NCI-H345 (cell line): ENCODE measurements at regions not wholly inside any gene's neighbourhood (a gene's known extent, or its start where the extent isn't known, plus 50 kb on each side); places are given as distances from the start of the nearest gene placed in this dataset.

Source experiments
- DNase-seq: peaks from one replicate; lab custom pipeline; 2025; lab: John Stamatoyannopoulos, UW

- DNase-seq: no peak
Measured at GRCh38 chr3:148026009-148026588, 616.9 kb downstream of the ZIC1 start.

- no peak for DNase-seq
Measured at GRCh38 chr3:148030975-148031374, 621.8 kb downstream of the ZIC1 start.

GRCh38 chr3:148034353-148034752 is 625.2 kb downstream of the ZIC1 start:
- DNase-seq: no peak

- no peak for DNase-seq
Measured at GRCh38 chr3:148036331-148036876, 627.2 kb downstream of the ZIC1 start.

- DNase-seq: no peak
Measured at GRCh38 chr3:148042663-148043445, 633.7 kb downstream of the ZIC1 start.

- DNase-seq: no peak
Measured at GRCh38 chr3:148044151-148044550, 635.0 kb downstream of the ZIC1 start.

GRCh38 chr3:148054999-148055398 is 642.7 kb upstream of the AGTR1 start:
- no peak for DNase-seq

- peak; percentile 71 for DNase-seq
Measured at GRCh38 chr3:148062590-148062989, 635.1 kb upstream of the AGTR1 start.

GRCh38 chr3:148066802-148067201 is 630.9 kb upstream of the AGTR1 start:
- no peak for DNase-seq

GRCh38 chr3:148068466-148068865 is 629.2 kb upstream of the AGTR1 start:
- DNase-seq: no peak

- DNase-seq: no peak
Measured at GRCh38 chr3:148070041-148070440, 627.7 kb upstream of the AGTR1 start.

- DNase-seq: no peak
Measured at GRCh38 chr3:148073721-148074456, 623.8 kb upstream of the AGTR1 start.

- DNase-seq: peak; percentile 64
Measured at GRCh38 chr3:148074946-148075345, 622.8 kb upstream of the AGTR1 start.

- peak; percentile 33 for DNase-seq
Measured at GRCh38 chr3:148075771-148076716, 621.7 kb upstream of the AGTR1 start.

- DNase-seq: peak; percentile 6
Measured at GRCh38 chr3:148077318-148077923, 620.3 kb upstream of the AGTR1 start.

- DNase-seq: no peak
Measured at GRCh38 chr3:148077965-148078364, 619.7 kb upstream of the AGTR1 start.

GRCh38 chr3:148078658-148079057 is 619.0 kb upstream of the AGTR1 start:
- DNase-seq: no peak

GRCh38 chr3:148079370-148079769 is 618.3 kb upstream of the AGTR1 start:
- DNase-seq: no peak

GRCh38 chr3:148081926-148082325 is 615.8 kb upstream of the AGTR1 start:
- no peak for DNase-seq

GRCh38 chr3:148082506-148083280 is 615.0 kb upstream of the AGTR1 start:
- DNase-seq: no peak
